ENCODE measurements at regions not wholly inside any gene's neighbourhood (a gene's known extent, or its start where the extent isn't known, plus 50 kb on each side); places are given as distances from the start of the nearest gene placed in this dataset.

DNA sequence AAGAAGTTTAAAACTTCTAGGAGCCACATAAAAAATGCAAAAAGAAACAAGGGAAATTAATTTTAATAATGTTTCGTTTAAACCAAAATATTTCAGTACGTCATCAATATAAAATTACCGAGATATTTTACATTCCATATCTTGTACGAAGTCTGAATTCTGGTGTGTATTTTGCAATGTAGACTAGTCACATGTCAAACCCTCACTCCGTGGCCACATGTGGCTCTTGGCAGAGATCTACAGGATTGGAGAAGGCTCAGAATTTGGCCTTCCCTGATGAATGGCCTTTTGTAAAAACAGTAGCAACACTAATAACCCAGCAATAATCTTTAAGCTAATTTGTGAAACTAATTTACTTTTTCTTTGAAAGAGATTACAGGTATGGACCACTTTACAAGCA lies 217.1 kb downstream of the PRL start:
- CTCF ChIA-PET = interaction anchor here (0.5 kb wide), 1 partner anchor 26 kb away, joined by 3 read pairs; no protein-coding TSS in a partner anchor
- Mint-ChIP-seq H3K9me3 (no peaks in the 10 kb centered on the region), H3K27me3 (no peaks in the 10 kb centered on the region), H3K4me3 (no peak overlapping the region), H3K36me3 (ENCODE audit: low read depth) (no peaks in the 10 kb centered on the region), H3K4me1 (no peaks in the 10 kb centered on the region), H3K27ac (no peak overlapping the region)
- POLR2A ChIA-PET = no interaction called here
- DNase-seq = no peak

GRCh38 chr6:22081709-22082108 lies 215.1 kb downstream of the PRL start:
- CTCF ChIA-PET = no interaction called here
- H3K36me3 Mint-ChIP-seq (ENCODE audit: low read depth) = no peaks in the 10 kb centered on the region
- H3K4me3 Mint-ChIP-seq = no peak overlapping the region
- POLR2A ChIA-PET = no interaction called here
- peaks cover 2% of the 10 kb centered on the region for H3K9me3 Mint-ChIP-seq
- no peaks in the 10 kb centered on the region for H3K27me3 Mint-ChIP-seq
- no peaks in the 10 kb centered on the region for H3K4me1 Mint-ChIP-seq
- H3K27ac Mint-ChIP-seq = no peak overlapping the region
- DNase-seq = no peak

- H3K36me3 Mint-ChIP-seq (ENCODE audit: low read depth) = no peaks in the 10 kb centered on the region
- DNase-seq = no peak
- POLR2A ChIA-PET = no interaction called here
- no peaks in the 10 kb centered on the region for H3K4me1 Mint-ChIP-seq
- H3K4me3 Mint-ChIP-seq = no peak overlapping the region
- no peak overlapping the region for H3K27ac Mint-ChIP-seq
- peaks cover 2% of the 10 kb centered on the region for H3K9me3 Mint-ChIP-seq
- CTCF ChIA-PET = no interaction called here
- H3K27me3 Mint-ChIP-seq = no peaks in the 10 kb centered on the region
Observed at GRCh38 chr6:22082218-22082617, 214.6 kb downstream of the PRL start.

DNA sequence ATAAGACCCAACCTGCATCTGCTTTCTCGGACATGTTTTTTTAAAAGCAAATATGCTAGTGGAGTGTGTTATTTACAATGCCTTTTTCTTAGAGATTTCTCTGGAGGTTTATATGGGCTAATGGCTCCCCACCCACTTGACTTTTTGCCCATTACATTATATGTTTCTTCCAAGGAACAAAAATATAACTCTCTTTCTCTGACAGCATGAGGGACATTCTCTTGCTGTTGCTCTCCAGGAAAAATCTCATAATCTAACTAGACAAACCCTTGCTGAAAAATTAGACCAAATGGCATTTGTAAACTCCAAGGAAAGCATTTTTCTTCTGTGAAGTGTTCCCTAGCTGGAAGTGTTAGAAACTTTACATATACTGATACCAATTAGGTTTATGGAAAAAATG lies 213.7 kb downstream of the PRL start:
- no peak overlapping the region for H3K27ac Mint-ChIP-seq
- POLR2A ChIA-PET = no interaction called here
- no peaks in the 10 kb centered on the region for H3K27me3 Mint-ChIP-seq
- no peak for DNase-seq
- no peaks in the 10 kb centered on the region for H3K36me3 Mint-ChIP-seq (ENCODE audit: low read depth)
- no peak overlapping the region for H3K4me3 Mint-ChIP-seq
- H3K9me3 Mint-ChIP-seq = peaks cover 2% of the 10 kb centered on the region
- CTCF ChIA-PET = no interaction called here
- H3K4me1 Mint-ChIP-seq = no peaks in the 10 kb centered on the region

GRCh38 chr6:22087960-22088706 lies 208.7 kb downstream of the PRL start:
- CTCF ChIA-PET = no interaction called here
- DNase-seq = no peak
- Mint-ChIP-seq H3K27ac (no peak overlapping the region), H3K4me3 (no peak overlapping the region), H3K4me1 (no peaks in the 10 kb centered on the region), H3K27me3 (no peaks in the 10 kb centered on the region), H3K9me3 (peaks cover 2% of the 10 kb centered on the region), H3K36me3 (ENCODE audit: low read depth) (no peaks in the 10 kb centered on the region)
- POLR2A ChIA-PET = no interaction called here

GRCh38 chr6:22091424-22091948 lies 205.3 kb downstream of the PRL start:
- ChIA-PET CTCF (no interaction called here), POLR2A (no interaction called here)
- Mint-ChIP-seq H3K4me1 (no peaks in the 10 kb centered on the region), H3K27ac (no peak overlapping the region), H3K36me3 (ENCODE audit: low read depth) (no peaks in the 10 kb centered on the region), H3K4me3 (no peak overlapping the region), H3K9me3 (no peaks in the 10 kb centered on the region), H3K27me3 (no peaks in the 10 kb centered on the region)
- no peak for DNase-seq

- POLR2A ChIA-PET = no interaction called here
- H3K36me3 Mint-ChIP-seq (ENCODE audit: low read depth) = no peaks in the 10 kb centered on the region
- H3K27ac Mint-ChIP-seq = no peak overlapping the region
- H3K27me3 Mint-ChIP-seq = no peaks in the 10 kb centered on the region
- H3K4me3 Mint-ChIP-seq = no peak overlapping the region
- H3K4me1 Mint-ChIP-seq = no peaks in the 10 kb centered on the region
- no peak for DNase-seq
- CTCF ChIA-PET = no interaction called here
- H3K9me3 Mint-ChIP-seq = no peaks in the 10 kb centered on the region
Observed at GRCh38 chr6:22095836-22096235, 201.0 kb downstream of the PRL start.

DNA sequence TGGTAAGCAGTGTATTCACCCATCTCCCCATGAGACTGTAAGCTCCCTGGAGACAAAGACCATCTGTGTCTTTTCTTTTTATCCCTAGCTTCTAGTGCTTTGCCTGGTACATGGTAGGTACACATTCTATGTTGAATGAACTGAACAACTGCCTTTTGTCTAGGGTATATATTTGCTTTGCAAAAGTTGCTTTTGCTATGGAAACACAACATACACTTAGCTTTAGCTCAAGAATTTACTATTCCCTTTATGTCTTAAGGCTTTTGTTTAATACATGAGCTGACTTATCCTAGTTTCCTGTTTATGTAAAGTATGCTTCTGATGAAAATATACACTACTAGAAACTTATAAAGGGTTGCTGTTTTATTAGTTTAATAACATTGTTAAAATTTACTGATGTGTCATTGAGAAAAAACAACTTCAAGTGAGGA lies 198.2 kb downstream of the PRL start:
- no peaks in the 10 kb centered on the region for H3K9me3 Mint-ChIP-seq
- no peak for DNase-seq
- H3K4me1 Mint-ChIP-seq = no peaks in the 10 kb centered on the region
- POLR2A ChIA-PET = no interaction called here
- H3K27me3 Mint-ChIP-seq = no peaks in the 10 kb centered on the region
- CTCF ChIA-PET = no interaction called here
- H3K36me3 Mint-ChIP-seq (ENCODE audit: low read depth) = no peaks in the 10 kb centered on the region
- no peak overlapping the region for H3K27ac Mint-ChIP-seq
- H3K4me3 Mint-ChIP-seq = no peak overlapping the region

GRCh38 chr6:22099231-22099630 lies 197.6 kb downstream of the PRL start:
- H3K27me3 Mint-ChIP-seq = no peaks in the 10 kb centered on the region
- no peaks in the 10 kb centered on the region for H3K36me3 Mint-ChIP-seq (ENCODE audit: low read depth)
- DNase-seq = no peak
- ChIA-PET POLR2A (no interaction called here), CTCF (no interaction called here)
- no peaks in the 10 kb centered on the region for H3K4me1 Mint-ChIP-seq
- H3K4me3 Mint-ChIP-seq = no peak overlapping the region
- H3K27ac Mint-ChIP-seq = no peak overlapping the region
- no peaks in the 10 kb centered on the region for H3K9me3 Mint-ChIP-seq

DNA sequence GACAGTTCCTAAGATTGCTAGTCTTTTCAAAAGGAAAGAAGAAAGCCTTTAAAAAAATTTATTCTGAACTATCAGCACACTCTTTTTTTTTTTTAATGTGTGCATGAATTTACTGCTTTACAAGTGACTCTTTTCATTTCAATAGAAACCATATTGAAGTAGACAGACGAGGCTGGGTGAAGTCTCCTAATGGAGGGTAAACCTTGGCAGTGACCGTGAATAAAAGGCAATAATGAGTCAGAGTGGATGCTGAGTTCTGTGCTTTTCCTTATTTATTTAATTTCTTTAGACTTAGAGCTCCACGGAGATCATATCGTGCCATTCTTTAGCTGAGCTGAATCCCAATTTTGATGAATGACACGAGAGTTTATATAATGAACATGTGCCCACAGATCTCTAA lies 196.9 kb downstream of the PRL start:
- DNase-seq = no peak
- H3K27ac Mint-ChIP-seq = no peak overlapping the region
- CTCF ChIA-PET = interaction anchor here (0.7 kb wide), 1 partner anchor 32 kb away, joined by 4 read pairs; no protein-coding TSS in a partner anchor
- H3K4me3 Mint-ChIP-seq = no peak overlapping the region
- no peaks in the 10 kb centered on the region for H3K4me1 Mint-ChIP-seq
- POLR2A ChIA-PET = no interaction called here
- no peaks in the 10 kb centered on the region for H3K36me3 Mint-ChIP-seq (ENCODE audit: low read depth)
- no peaks in the 10 kb centered on the region for H3K9me3 Mint-ChIP-seq
- H3K27me3 Mint-ChIP-seq = no peaks in the 10 kb centered on the region

- ChIA-PET CTCF (no interaction called here), POLR2A (no interaction called here)
- Mint-ChIP-seq H3K27me3 (no peaks in the 10 kb centered on the region), H3K9me3 (no peaks in the 10 kb centered on the region), H3K27ac (no peak overlapping the region), H3K4me1 (no peaks in the 10 kb centered on the region), H3K4me3 (no peak overlapping the region), H3K36me3 (ENCODE audit: low read depth) (no peaks in the 10 kb centered on the region)
- DNase-seq = no peak
Observed at GRCh38 chr6:22101163-22101562, 195.7 kb downstream of the PRL start.

GRCh38 chr6:22102671-22103070 lies 194.2 kb downstream of the PRL start:
- H3K36me3 Mint-ChIP-seq (ENCODE audit: low read depth) = no peaks in the 10 kb centered on the region

GRCh38 chr6:22106451-22106850 lies 190.4 kb downstream of the PRL start:
- H3K4me1 Mint-ChIP-seq = no peaks in the 10 kb centered on the region
- H3K4me3 Mint-ChIP-seq = no peak overlapping the region
- no peak overlapping the region for H3K27ac Mint-ChIP-seq
- no peaks in the 10 kb centered on the region for H3K27me3 Mint-ChIP-seq
- DNase-seq = no peak
- H3K36me3 Mint-ChIP-seq (ENCODE audit: low read depth) = no peaks in the 10 kb centered on the region
- ChIA-PET CTCF (no interaction called here), POLR2A (no interaction called here)
- H3K9me3 Mint-ChIP-seq = no peaks in the 10 kb centered on the region

More at GRCh38 chr6:22102671-22103070, 194.2 kb downstream of the PRL start:
- H3K9me3 Mint-ChIP-seq = no peaks in the 10 kb centered on the region
- no peaks in the 10 kb centered on the region for H3K4me1 Mint-ChIP-seq
- no peak for DNase-seq
- ChIA-PET CTCF (no interaction called here), POLR2A (no interaction called here)
- H3K4me3 Mint-ChIP-seq = no peak overlapping the region
- H3K27me3 Mint-ChIP-seq = no peaks in the 10 kb centered on the region
- no peak overlapping the region for H3K27ac Mint-ChIP-seq

DNA sequence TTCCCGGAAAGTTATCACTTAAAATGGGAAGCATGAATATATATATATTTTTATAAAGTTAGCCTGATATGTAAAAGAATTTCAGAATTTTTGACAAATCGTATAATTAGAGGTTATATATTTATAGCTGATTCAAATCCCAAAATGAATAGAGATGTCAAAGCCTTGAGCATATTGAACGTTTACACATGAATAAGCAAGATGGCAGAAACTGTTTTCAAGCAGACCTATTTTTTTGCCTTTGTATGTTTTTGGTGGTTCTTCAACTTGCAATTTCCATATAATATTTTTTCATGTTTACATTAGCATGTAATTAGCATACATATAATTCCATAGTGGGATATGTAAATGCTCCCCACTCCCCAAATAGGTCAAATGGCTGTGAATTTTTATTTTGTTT lies 189.9 kb downstream of the PRL start:
- H3K4me3 Mint-ChIP-seq = no peak overlapping the region
- no peak overlapping the region for H3K27ac Mint-ChIP-seq
- CTCF ChIA-PET = no interaction called here
- H3K4me1 Mint-ChIP-seq = no peaks in the 10 kb centered on the region
- H3K27me3 Mint-ChIP-seq = no peaks in the 10 kb centered on the region
- H3K9me3 Mint-ChIP-seq = no peaks in the 10 kb centered on the region
- no peak for DNase-seq
- POLR2A ChIA-PET = no interaction called here
- no peaks in the 10 kb centered on the region for H3K36me3 Mint-ChIP-seq (ENCODE audit: low read depth)

Data from activated CD4-positive, alpha-beta memory T cell treated with anti-CD3 and anti-CD28 coated beads, Interleukin-2, amount 10 ng/mL, durations not matched to agents 7 days and 5 days (primary cell).